Stromal cell of bone marrow (primary cell): ENCODE measurements at regions not wholly inside any gene's neighbourhood (a gene's known extent, or its start where the extent isn't known, plus 50 kb on each side); places are given as distances from the start of the nearest gene placed in this dataset.
"Not testable (repeated sequence)": the region's sequence is repeated elsewhere in the genome, so short reads cannot be mapped to it uniquely, and the experiment has no call there.

Experiments
- DNase-seq: peaks from one replicate; pipeline ENCODE4 v3.0.0-alpha.2; 2012; ENCODE audit warnings: low read depth

DNA sequence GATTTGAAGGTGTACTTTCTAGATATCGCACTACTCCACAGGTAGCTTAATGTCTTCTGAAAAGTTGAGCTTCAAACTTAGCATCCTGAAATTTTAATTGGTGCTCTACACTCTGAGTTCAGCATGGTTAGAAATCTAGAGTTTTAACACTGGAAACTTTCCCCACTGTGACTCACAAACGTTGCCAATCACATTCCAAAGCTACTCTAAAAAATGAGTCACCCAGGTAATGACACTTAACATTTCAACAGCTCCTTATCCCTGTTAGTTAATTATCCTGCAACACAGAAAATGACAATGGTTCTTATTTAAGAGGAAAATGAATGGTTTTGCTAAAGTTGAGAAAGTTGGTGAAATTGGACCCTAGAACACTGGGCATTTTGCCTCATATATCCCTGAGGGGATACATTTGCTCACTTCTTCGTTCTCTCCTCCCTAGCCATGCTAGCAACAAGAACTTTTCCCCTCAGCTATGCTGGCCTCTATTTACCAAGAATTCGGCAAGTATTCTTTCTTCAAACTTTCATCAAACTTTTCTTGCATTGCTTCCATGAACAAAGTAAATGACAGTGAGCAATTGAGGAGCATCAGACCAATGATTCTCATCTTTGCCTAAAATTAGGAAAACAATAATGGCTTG lies 1024.1 kb upstream of the KLHL29 start:
- no peak for DNase-seq

DNA sequence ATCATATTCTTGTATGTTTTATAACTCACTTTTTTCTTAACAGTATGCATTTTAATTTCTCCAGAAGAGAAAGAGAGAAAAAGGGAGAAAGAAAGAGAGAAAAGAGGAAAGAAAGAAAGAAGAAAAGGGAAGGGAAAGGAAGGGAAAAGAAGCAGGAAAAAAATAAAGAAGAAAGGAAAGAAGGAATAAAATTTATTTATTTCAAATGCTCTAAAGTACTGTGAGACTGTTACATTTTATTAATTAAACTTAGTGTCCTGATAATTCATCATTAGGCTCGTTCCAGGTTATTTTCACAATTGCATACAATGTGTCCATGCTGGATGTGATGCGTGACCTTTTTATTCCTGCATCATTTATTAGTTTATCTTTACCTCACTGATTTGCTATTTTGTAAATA lies 1023.4 kb upstream of the KLHL29 start:
- no peak for DNase-seq

DNA sequence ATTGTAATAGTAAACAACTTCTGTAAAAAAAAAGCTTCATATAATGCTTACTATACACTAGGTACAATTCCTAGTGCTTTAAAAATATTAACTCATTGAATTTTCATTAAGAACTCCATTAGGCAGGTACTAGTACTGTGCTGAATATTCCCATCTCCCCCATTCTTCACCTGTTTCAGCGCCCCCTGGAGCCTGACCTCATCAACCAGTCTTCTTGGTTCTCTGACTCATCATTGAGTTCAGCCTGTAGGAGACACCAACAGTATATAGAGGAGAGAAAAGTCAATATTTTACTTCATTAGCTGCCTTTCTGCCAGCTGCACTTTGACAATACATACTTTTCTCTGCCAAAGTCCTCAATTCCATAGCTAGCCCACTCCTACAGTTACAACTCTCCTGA lies 1009.9 kb upstream of the KLHL29 start:
- DNase-seq, result no peak

DNA sequence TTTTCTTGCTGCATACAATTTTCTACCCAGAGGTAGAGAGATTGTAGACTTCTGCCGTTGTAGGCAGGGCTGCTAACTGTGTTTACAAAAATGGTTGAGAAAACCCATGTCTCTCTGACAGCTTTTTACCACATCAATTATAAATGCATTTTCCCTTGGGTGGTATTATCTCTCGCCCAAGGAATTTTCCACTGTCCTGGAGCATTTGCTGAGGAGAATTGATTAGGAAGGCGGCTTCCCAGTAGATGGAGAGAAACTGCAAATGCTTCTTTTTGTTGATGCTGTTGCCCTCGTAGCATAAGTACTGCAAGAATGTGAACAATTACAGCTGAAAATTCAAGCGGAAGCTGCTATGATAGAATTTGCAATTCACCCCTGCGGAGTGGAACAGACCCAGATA lies 1007.7 kb upstream of the KLHL29 start:
- DNase-seq, result no peak

DNA sequence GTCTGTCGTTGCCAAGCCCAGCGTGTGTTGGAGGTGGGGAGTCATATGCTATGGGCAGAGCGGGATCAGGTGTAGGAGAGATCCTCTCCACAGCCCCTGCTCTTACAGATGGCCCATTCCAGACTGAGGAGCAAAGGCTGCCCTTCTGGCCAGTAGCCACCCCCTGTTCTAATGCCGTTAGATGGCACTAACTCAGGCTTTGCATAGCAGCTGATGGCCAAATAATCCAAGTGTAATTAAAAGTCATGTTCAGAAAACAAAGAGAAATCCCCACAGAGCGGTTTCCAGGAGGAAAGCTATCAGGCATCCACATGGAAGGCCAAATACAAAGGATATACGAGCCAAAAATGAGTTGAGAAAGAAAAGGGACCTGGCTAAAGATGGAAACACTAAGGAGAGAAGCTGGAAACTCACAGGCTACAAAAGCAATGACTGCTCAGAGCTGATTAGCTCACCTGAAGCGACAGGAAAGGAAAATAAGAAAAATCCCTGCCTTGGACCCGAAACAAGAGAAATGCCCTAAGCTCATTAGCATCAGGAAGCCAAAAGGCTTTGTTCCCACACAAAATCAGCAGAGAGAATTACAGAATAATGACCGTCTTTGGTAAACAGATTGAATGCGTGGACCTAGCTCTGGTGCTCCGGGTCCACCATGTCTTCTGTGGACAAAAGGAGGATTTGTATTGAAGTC lies 1002.4 kb upstream of the KLHL29 start:
- DNase-seq, result no peak

DNA sequence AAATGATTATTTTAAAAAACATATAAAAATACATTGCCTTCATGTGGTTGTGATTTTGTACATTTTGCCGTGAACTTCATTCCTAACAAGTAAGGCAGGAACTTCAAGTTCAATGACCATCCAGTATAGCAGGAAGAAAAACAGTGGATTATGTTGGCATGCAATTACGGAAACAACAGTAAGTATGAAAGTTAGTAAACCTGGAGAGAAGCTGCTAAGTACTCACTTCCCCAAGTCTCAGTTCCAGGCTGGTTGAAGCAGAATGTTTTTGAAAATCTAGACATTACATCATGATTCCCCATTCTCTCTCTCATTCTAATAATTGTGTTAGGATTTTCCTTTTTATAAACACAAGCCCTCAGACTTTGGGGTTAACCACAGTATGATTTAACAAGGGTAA lies 987.1 kb upstream of the KLHL29 start:
- DNase-seq, result no peak

DNA sequence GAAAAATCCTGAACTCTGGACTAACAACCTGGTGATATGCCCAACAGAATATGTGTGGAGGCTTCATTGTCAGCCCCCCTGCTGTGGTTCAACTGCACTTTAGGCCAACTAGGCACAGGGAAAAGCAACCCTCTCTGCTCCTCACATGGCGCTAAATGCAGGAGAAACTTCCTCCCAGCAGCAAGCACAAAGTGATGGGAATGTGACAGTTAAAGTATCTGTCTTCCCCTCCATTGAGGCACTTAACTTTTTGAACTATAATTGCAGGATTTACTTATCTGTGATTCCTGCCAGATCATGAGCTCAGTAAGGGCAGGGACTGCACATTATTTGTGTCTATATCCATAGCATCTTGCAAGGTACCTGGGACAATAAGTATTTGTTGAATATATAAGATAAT lies 981.2 kb upstream of the KLHL29 start:
- DNase-seq, result no peak

DNA sequence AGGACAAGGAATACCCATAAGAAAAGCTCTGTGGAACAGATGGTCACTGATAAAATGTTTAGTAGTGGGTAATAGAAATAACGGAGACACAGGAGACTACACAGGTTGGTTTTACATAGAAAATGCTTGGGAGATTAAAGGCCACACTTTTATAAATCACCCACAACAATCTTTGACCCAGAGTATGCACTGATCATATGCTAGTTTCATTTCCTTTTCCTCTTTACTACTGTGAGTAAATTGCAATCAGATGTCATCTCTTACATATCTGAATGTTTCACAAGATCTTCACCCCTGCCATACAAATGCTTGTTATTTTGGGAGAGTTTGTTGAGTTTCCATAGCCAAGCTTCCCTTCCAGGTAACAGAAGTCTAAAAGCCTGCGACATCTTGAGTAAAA lies 978.4 kb upstream of the KLHL29 start:
- DNase-seq, result no peak

DNA sequence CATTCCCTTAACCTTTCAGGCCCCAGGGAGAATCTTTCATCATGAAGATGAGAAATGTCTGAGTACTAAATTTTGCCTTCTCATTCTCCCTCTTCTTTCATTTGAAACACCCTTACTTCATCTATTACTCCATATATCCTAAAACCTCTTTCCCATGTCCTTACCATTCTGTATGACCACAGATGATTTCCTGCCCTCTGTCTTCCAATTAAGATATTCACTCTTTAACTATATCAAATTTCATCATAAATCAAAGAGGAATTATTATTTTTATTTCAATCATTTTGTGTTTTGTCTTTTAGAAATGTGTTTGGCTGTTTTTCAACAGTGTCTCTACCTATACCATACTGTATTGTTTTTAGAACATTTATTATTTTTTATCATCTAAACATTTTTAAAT lies 964.9 kb upstream of the KLHL29 start:
- no peak for DNase-seq

DNA sequence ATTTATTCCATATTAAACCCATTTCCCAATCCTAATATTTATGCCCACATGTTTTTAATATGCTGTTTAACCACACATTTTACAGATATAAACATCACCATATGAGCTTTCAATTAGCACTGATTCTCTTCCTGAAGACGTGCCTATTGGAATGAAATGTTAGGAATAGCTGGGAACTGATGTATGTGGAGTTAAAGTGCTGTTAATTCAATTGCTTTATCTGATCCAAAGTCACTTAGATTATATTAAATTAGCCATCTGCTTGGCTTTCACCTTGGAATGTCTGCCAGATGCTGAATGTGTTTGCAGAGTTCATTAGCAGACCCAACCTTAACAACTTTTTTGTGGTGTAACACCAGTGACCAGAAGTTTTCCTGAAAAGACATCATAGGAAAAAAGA lies 942.9 kb upstream of the KLHL29 start:
- no peak for DNase-seq

DNA sequence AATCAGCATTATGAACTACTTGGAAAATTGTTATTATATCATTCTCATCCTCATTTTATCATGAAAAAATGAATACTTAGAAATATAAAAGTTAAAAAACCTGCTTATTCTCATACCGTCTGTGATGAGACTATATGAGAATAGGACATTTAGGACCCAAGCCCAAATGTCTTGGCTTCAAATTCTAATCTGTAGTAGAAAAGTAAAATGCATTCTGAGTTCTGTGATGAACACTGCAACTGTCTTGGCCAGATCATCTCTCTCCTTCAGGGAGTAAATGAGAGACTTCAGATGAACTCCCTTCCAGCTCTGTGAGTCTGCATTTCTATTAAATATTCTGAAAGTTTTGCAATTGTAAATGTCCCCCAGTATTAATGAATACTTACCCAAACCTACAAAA lies 940.7 kb upstream of the KLHL29 start:
- no peak for DNase-seq

DNA sequence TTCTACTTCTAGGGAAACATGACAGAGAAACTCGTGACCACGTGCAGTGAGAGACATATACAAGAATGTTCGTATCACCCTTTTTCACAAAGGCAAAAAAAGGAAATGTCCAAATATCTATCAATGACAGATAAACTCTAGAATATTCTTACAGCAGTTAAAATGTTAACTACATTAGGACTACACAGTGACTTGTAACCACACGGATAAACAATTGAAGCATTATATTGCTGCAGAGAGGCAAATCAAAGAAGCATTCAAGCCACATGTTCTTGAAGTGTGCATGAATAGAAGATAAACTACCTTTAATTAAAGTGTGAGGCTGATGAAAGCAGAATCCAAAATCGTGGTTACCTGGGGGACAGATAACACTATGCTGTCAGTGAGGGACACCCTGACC lies 935.3 kb upstream of the KLHL29 start:
- no peak for DNase-seq

DNA sequence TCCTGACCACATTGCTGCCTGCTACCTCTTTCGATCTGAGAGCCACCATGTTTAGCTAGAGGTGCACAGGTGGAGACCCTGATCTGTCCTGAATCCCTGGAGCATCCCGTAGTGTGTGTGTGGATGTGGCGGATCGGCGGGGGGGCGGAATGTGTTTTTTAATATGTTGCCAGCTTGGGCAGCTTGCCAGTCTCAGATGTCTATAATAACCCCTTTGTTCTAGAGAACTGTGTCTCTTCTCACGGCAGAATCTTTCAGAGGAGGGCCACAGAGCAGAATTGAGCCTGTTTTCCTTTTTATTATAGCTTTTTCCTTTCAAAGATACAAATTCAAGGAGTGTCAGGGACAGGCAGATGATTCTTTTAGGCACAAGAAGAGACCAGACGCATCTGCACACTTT lies 934.1 kb upstream of the KLHL29 start:
- no peak for DNase-seq

DNA sequence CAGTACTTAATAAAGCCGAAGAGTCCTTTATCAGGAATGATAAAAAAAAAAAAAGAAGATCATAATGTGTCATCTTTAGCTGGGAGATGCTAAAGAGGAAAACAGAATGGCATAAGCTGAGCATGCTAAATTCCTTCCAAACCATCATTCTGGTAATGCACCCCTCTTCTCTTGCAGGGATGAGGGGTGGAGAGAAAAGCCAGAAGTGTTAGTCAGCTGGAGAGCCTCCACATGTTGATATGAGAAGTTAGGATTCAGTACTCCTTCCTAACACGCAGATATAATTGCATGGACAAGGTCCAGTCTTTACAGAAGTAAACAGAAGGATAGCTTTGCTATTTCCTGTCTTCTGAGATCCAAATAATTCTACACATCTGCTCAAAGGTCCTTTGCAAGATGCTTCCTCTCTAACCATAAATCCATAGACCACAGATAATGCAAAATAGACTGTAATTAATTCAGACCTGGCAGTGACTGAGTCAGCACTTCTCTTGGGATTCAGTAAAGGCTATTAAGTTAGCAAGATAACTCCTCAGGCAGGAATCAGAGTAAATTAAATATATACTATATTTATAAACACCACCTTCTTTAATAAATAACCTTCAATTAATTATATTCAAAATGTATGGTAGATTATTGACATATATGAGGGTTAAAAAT lies 930.0 kb upstream of the KLHL29 start:
- DNase-seq, result no peak

DNA sequence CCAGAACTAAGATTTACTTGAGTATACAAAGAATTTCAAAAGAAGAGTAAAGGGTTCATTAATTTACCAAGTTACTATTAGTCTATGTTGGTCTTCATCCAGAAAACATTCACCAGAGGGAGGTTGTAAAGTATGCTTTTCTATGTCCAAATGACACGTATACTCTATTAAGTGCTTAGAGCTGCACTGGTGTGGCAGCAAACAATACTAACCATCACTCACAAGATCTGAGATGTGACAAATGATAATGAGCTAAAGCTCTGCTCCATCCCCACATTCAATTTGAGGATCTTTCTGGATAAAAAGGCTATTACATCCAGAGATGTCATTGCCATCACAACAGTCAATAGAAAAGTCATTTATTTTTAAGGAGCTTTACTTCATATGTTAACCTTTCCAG lies 926.5 kb upstream of the KLHL29 start:
- DNase-seq, result no peak

DNA sequence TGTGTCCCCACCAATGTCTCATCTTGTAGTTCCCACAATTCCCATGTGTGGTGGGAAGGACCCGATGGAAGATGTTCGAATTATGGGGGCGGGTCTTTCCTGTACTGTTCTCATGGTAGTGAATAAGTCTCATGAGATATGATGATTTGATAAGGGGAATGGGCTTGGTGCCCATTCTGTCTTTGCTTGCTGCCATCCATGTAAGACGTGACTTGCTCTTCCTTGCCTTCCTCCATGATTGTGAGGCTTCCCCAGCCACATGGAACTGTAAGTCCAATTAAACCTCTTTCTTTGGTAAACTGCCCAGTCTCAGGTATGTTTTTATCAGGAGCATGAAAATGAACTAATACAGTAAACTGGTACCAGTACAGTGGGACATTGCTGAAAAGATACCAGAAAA lies 909.9 kb upstream of the KLHL29 start:
- DNase-seq, result not testable (repeated sequence)

DNA sequence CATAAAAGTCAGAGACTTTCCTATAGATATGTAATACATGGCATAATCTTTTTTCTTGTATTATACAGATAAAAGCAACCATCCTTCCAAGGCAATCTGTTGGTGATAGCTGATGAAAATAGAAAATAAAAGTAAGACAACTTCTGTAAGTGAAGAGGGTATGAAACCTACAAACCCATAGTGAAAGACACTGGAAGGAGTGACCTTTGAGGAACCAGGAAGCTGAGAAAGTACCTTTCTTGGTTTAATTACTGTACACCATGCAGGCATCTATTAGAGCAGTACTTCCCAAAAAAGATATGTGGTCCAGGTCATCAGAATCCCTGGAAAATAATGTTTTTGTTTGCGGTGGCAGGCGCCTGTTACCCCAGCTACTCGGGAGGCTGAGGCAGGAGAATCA lies 906.6 kb upstream of the KLHL29 start:
- DNase-seq, result no peak

DNA sequence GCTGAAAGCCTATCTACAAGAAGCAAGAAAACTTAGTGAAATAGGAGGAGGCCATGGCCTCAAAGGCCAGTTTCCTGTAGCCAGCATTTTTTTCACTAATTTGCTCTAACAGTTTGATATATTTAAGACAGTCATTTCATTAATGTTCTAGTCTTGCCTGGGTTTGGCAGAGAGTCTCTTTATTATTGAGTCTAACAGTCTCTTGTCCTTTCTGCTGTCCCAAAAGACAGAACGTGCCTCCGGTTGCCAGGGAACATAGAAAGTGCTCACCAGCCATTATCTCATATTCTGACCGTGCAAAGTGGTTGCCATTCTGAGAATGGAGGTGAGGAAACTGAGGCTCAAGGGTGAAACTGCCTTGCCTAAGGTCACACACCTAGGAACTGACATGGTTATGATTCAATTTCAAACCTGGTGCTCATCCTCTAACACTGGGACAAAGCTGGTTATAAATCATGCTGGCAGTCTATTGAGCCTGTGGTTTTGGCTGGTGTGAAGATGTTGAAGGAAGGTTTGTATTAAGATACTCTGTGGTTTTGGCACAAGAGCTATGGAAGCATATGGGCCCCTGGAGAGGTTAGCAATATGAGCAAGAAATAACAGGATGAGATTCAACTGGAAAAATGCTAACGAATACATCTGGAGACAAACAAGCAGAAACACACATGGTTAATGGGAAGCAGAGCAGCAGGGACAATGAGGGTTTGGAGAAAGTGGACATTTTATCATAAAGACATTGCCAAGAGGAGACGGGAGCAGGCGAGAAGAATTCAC lies 903.3 kb upstream of the KLHL29 start:
- no peak for DNase-seq

DNA sequence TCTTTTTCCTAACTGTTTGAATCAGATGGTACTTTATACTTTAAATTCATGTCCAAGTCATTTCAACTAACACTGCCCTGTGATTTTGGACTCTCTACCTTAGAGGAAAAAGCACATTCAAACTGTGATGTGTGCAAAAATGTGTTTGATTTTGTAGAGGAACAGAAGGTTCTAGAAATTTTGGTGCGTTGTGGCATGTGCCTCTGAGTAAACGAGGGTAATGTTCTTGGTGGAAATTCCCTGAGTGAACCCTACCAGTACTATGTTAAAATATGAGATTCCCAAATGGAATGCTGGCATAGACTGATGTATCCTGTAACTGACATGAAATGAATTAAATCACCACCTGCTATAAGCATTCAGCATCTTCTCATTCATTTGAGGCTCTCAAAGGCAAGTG lies 901.9 kb upstream of the KLHL29 start:
- no peak for DNase-seq

DNA sequence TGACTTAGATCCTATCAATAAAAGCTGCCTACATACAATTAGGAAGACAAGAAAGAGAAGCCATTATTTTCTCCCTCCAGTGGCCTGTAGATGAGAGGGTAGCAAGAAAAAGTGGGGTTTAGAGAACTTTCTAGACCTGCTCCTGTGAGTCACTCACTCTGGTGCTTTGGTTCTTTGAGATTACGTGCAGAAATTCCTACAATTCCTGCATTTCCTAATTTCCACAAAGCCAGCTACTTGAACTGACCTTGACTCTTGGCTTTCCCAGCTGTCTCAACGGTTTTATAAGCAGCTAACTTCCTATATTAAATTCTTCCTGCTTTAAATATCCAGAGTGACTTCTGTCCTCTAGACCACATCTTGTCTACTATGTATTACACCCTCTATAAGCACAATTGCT lies 899.5 kb upstream of the KLHL29 start:
- no peak for DNase-seq

DNA sequence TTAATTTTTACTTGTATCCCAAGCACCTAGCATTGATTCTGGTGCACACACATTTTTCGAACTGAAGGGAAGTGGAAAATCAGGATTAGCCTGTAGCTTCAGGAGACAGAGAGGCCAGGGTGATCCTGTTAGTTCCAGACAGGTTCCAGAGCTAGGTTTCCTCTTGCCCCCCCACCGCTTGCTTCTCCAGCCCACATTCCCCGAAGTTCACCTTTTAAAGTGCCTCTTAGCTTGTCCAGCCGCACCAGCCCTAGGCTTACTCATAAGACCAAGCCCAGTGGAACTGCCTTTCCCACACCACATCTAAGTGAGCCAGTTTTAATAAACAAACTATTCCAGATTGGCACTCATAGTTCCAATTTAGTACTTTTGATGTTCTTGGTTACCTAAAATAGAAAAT lies 898.6 kb upstream of the KLHL29 start:
- no peak for DNase-seq

DNA sequence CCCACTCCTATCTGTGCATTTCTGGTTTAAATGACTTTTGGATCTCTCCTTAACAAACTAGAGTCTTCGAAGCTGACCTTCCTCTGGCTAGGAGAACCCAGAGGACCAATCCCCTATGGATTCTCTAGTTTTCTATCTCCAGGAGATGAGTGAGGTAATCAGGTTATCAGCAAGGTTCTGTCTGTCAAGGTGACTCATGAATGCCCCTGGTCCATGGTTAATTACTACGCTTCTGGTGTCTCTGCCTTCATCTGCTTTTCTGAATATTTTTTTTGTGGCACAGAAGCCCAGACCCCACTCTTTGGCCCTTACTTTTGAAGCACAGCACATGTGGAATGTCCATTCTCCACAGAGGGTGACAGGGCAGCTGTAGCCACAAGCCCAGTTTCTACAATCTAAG lies 897.9 kb upstream of the KLHL29 start:
- no peak for DNase-seq

DNA sequence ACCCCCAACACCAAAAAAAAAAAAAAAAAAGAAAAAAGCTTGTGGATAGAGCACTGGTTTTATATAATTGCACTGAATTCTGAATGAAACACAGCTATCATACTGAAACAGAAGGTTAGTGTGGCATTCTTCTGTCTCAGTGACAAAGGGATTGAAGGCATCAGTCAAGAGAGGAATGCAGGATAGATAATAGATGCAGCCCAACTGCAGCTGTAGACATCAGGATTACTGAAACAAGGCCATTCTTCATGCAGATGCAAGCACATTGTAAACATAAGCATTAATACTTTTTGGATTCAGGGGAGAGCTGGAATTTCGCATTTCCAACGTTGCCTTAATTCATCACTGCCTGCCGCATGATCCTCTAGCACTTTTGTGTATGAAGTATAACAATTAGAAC lies 897.4 kb upstream of the KLHL29 start:
- no peak for DNase-seq
